NCI-H460 (cell line): ENCODE measurements at regions not wholly inside any gene's neighbourhood (a gene's known extent, or its start where the extent isn't known, plus 50 kb on each side); places are given as distances from the start of the nearest gene placed in this dataset.

Experiments
- DNase-seq: peaks from one replicate; pipeline ENCODE4 v3.0.0-alpha.2; 2016; ENCODE audit warnings: low read depth; ENCODE audit errors: extremely low read depth

DNA sequence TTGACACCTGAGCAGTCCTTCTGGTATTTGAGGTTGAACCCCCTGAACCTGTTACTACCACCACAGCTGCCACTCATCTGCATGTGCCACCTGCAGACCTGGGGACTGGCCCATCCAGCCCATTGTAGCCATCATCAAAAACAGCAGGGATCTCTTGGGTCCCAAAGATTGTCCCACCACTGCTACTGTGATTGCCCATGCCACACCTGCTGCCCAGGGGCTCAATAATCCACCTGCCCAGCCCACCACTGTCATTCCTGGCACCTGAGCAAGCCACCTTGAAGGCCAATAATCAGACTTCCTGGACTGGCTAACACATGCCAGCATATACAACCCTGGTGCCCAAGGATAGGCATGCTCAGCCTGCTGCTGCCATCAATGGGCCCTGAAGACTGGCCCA lies 327.6 kb downstream of the CYRIA start:
- DNase-seq: no peak

DNA sequence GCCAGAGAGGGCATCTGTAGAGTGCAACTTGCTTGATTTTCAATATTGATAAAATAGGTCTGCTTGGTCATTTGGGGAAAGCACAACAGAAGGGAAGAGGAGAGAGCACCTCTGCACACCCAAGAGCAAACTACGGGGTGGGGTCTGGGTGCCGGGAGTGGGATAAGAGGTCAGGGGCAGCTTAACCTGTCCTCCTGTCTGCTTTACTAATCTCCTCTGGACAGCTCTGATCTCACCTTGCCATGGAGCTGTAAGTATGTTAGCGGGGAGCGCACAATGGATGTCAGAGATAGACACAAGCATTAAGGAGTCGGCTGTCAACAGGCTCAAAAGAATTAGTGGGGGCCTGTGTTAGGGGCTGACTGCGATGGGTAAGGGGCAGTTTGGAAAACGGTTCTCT lies 328.7 kb downstream of the CYRIA start:
- no peak for DNase-seq

DNA sequence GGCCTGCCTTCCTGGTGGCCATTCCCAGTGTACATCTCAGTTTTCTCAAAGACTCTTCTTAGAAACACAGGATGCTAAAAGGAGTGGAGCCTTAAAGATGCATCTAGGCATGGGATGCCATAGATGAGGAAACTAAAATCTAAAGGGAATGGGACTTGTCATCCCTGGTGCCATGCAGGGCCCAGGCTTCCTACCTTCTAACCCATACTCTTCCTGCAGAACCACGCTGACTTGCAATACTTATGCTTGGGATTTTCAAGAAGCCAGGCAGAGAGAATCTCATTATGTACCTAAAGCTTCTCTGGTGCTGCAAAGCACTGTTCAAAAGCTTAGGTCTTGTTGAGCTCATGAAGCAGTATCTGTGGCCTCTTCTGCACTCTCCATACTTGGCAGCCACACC lies 329.1 kb downstream of the CYRIA start:
- no peak for DNase-seq

DNA sequence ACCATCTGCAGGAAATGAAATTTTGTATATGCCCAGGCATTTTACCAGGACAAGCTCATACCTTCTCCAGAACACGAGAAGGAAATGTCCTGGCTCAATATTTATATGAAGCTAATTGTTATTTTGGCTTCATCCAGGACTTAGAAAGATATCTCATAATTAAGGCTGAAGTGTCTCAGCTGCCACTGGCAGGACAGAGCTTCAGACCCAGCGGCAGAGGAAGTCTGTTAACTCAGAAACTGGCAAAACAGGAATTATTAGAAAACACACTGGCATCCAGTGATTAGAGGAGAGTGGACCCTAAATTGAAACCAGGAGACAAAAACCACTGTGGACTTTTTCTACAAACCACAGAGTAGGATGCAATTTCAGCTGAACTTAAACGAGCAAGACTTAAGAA lies 329.7 kb downstream of the CYRIA start:
- DNase-seq: no peak

DNA sequence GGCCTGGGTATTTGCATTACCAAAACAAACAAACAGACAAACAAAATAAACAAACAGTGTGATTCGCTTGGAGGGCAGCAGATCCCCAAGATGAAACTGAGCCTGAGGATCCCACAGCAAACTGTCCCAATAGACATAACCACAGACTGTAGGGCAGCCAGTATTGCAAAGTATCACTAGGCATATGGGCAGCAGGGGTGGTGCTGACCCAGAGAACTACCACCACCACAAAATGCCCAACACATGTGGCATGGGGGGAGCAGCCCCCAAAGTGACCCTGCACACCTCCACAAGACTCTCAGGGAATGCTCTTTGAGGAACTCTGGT lies 330.1 kb downstream of the CYRIA start:
- no peak for DNase-seq

DNA sequence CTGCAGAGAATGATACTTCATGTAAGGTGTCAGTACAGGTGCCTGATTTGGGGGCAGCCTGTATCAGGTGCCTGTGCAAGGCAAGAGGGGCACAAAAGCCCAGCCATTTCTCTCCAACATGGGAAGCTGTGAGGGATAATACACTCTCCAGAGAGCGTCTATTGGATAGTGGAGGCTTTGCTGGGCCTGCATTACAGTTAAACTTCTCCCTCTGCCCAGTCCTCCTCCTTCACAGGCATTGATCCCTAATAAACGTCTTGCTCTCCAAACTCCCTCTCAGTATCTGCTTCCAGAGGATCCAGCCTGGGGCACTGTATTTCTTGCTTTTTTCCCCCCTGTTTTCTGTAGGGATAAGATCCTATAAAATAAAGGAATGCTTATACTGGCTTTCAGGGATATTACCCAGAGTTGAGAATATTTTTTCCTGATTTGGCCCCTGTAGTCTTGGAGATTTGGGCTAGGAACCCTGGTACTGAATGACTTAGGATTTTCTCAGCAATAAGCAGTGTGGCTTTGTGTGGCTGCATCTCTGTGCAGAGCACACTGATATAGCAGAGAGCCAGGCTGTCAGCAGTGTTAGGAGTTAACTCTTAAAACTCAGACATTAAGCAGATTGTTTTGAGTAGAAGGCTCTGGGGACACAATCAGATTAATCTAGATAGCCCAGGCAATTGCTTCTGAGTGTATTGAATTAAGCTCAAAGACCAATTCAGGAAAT lies 330.6 kb downstream of the CYRIA start:
- no peak for DNase-seq

GRCh38 chr2:16334366-16334765 lies 331.3 kb downstream of the CYRIA start:
- no peak for DNase-seq

DNA sequence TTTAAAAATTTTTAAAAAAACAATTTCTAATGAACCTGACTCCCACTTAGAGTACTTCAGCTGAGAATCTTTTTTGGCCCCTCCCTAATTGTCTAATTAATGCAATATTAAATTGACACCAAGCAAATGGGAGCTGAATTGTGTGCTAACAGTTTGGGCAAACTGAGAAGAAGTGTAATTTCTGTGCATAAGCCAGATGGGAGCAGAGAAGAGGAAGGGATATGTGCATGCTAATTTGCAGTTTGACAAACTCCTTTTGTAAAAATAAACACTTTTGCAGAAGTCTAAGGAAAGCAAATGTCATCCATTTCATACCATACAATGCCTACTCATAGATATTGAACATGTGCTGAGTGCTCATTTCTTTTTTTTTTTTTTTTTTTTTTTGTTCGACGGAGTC lies 332.0 kb downstream of the CYRIA start:
- DNase-seq: no peak

GRCh38 chr2:16332681-16333557 lies 332.7 kb downstream of the CYRIA start:
- no peak for DNase-seq

DNA sequence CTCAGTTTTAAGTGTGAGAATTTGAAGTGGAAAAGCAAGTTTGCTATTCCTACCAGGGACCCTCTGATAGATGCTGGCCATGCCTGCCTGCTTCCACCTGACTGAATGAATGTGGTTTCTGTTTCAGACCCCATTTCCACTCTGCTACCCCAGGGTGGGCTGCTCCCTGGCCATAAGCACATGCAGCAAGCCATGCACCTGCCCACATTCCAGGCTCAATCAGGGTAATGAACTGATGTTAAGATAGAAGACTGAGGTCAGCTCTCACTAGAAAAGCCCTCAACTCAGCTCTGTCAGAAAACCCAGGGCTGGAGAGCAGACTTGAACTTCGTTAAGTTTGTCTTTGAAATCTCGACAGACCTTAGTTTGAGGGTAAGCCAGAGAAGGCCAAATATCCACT lies 333.9 kb downstream of the CYRIA start:
- DNase-seq: no peak

GRCh38 chr2:16330982-16331381 lies 334.7 kb downstream of the CYRIA start:
- no peak for DNase-seq

GRCh38 chr2:16330571-16330970 lies 335.1 kb downstream of the CYRIA start:
- DNase-seq: no peak

DNA sequence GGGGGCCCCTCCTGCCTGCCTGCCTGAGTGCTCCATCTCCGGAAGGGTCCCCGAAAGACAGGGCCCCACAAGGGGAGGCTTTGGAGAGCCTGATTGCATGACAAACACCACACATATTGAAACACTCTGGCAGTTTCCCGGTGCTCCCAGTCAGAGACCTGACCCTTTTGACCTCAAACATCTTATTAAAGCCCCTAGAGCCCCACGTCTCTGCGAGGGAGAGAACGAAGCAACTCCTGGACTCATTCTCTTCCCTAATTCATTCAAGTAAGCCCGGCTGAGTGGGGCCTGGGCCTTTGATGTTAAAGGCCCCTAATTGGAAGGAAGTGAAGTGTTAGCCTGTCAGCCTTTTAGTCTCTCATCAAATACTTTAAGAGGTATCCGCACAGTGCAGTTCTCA lies 335.6 kb downstream of the CYRIA start:
- no peak for DNase-seq

DNA sequence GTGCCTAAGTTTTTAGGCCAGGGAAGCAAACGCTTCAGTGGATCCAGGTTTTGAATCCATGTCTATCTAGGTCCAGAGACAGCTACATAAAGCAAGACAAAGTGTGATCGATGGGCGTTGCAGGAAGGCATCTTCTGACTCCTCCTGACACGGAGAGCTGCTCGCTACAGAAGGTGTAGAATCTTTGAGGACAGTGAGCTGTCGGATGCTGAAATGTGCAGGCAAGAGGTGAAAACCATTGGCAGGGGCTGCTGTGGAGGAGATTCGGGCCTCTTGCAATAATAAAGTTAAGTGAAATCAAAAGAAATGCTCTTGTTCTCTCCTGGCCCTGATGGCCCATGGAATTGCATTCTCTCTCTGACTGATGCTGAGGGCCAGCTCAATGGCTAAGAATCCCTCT lies 336.2 kb downstream of the CYRIA start:
- no peak for DNase-seq

DNA sequence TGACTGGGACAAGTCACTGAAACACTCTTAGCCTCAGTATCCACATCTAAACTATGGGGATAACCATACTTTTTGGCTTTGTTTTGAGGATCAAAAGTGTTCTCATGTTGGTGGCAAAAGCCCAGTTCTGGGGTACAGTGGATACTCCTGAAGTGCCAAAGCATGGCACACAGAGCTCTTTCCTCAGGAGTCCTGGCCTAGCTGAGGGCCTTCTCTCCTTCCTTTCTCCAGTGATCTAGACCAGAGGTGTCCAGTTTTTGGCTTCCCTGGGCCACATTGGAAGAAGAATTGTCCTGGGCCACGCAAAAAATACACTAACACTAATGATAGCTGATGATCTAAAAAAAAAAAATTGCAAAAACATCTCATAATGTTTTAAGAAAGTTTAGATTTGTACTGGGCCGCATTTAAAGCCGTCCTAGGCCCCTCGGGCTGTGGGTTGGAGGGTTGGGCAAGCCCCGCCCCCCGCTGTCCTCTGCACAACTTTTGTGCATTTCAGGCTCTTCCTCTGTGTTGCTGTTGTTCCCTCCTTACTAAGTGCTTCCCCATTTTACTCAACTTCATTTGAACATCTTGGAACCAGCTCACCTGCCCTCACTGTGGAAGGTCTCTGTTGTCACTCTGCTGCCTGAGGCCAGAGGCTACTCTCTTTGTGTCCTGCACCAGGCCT lies 337.0 kb downstream of the CYRIA start:
- no peak for DNase-seq

DNA sequence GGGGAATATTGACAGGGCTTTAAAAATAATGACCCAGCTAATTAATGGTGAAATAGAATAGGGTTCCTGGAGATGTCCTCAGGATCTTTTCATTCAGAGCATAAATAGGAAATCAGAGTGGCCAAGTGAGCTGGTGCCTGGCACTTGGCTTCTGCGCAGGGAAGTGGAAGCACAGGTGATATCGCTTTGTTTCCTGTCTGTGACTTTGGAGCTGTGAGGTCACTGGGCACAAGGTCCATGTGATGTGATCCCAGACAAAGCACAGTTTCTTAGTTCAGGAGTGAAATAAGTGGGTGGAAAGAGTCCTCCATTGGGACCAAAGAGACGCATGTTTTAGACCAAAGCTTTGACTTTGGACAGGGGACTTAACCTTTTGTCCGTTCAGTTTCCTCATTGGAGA lies 338.3 kb downstream of the CYRIA start:
- DNase-seq: no peak

- no peak for DNase-seq
Observed at GRCh38 chr2:16326711-16327300, 338.8 kb downstream of the CYRIA start.

- DNase-seq: no peak
Observed at GRCh38 chr2:16325976-16326510, 339.6 kb downstream of the CYRIA start.

GRCh38 chr2:16325016-16325975 lies 340.3 kb downstream of the CYRIA start:
- no peak for DNase-seq

- no peak for DNase-seq
Observed at GRCh38 chr2:16324544-16324937, 341.1 kb downstream of the CYRIA start.
